ENCODE measurements at regions not wholly inside any gene's neighbourhood (a gene's known extent, or its start where the extent isn't known, plus 50 kb on each side); places are given as distances from the start of the nearest gene placed in this dataset.

GRCh38 chr13:109868578-109869311, 82.4 kb upstream of the IRS2 start:
- Histone ChIP-seq H3K4me3 (no peak overlapping the region), H3K27me3 (no peaks in the 10 kb centered on the region), H3K9me3 (no peaks in the 10 kb centered on the region), H3K4me1 (peaks cover 17% of the 10 kb centered on the region), H3K27ac (peak overlapping the region in 1 of 2 donors; percentile 65), H3K36me3 (ENCODE audit: low read depth, missing control alignments) (no peaks in the 10 kb centered on the region)
- 58 to 60% methylated on average over 3 of the region's 3 CpGs for WGBS, 2 donors
- TF ChIP-seq POLR2A (IDR thresholded peaks at IDR 0.05): no peak
- no peak for TF ChIP-seq CTCF (IDR thresholded peaks at IDR 0.05)
- DNase-seq: no peak
- intact Hi-C loops (cut with DNase I; ENCODE audit: low total_unique reads): no loop called here

- H3K36me3 ChIP-seq (ENCODE audit: low read depth, missing control alignments): no peaks in the 10 kb centered on the region
- H3K4me3 ChIP-seq: no peak overlapping the region
- peaks cover 17% of the 10 kb centered on the region for H3K4me1 ChIP-seq
- H3K27me3 ChIP-seq: no peaks in the 10 kb centered on the region
- intact Hi-C loops (cut with DNase I; ENCODE audit: low total_unique reads): no loop called here
- TF ChIP-seq POLR2A (IDR thresholded peaks at IDR 0.05) (no peak), CTCF (IDR thresholded peaks at IDR 0.05) (no peak)
- H3K27ac ChIP-seq: no peak overlapping the region
- H3K9me3 ChIP-seq: no peaks in the 10 kb centered on the region
- DNase-seq: no peak
- 66 to 73% methylated on average over 2 of the region's 2 CpGs for WGBS, 2 donors
These were observed 81.4 kb upstream of the IRS2 start for GRCh38 chr13:109867766-109868165.

- TF ChIP-seq POLR2A (IDR thresholded peaks at IDR 0.05): no peak
- no peak for TF ChIP-seq CTCF (IDR thresholded peaks at IDR 0.05)
- Histone ChIP-seq H3K4me1 (no peaks in the 10 kb centered on the region), H3K27me3 (no peaks in the 10 kb centered on the region), H3K27ac (no peak overlapping the region), H3K9me3 (no peaks in the 10 kb centered on the region), H3K36me3 (ENCODE audit: low read depth, missing control alignments) (no peaks in the 10 kb centered on the region), H3K4me3 (no peak overlapping the region)
- WGBS, 2 donors: 67 to 76% methylated on average over 2 of the region's 2 CpGs
- DNase-seq: no peak
- intact Hi-C loops (cut with DNase I; ENCODE audit: low total_unique reads): no loop called here
These were observed 76.2 kb upstream of the IRS2 start for GRCh38 chr13:109862627-109863026.

- TF ChIP-seq POLR2A (IDR thresholded peaks at IDR 0.05) (no peak), CTCF (IDR thresholded peaks at IDR 0.05) (no peak)
- intact Hi-C loops (cut with DNase I; ENCODE audit: low total_unique reads): no loop called here
- 75 to 81% methylated on average over 3 of the region's 3 CpGs for WGBS, 2 donors
These were observed 73.5 kb upstream of the IRS2 start for GRCh38 chr13:109859898-109860297.

More at GRCh38 chr13:109859898-109860297, 73.5 kb upstream of the IRS2 start:
- no peaks in the 10 kb centered on the region for H3K9me3 ChIP-seq
- no peak overlapping the region for H3K27ac ChIP-seq
- no peak overlapping the region for H3K4me3 ChIP-seq
- H3K36me3 ChIP-seq (ENCODE audit: low read depth, missing control alignments): no peaks in the 10 kb centered on the region
- no peaks in the 10 kb centered on the region for H3K27me3 ChIP-seq
- DNase-seq: no peak
- no peaks in the 10 kb centered on the region for H3K4me1 ChIP-seq
